H7 (cell line): ENCODE measurements at regions not wholly inside any gene's neighbourhood (a gene's known extent, or its start where the extent isn't known, plus 50 kb on each side); places are given as distances from the start of the nearest gene placed in this dataset.

Experiments used
- DNase-seq: peaks from one replicate; pipeline ENCODE4 v3.0.0; 2012
- H3K27me3 ChIP-seq: 2 replicates; pipeline ENCODE4 v1.6.0; 2011; ENCODE audit warnings: mild to moderate bottlenecking, low read length; ENCODE audit not compliant: control insufficient read depth, insufficient read depth
- H3K36me3 ChIP-seq: replicated peaks from 2 replicates; pipeline ENCODE4 v1.5.1; 2011; ENCODE audit warnings: low read length; ENCODE audit not compliant: control insufficient read depth, insufficient read depth
- H3K4me3 ChIP-seq: 2 replicates; pipeline ENCODE4 v1.5.1; 2011; ENCODE audit warnings: low read depth, mild to moderate bottlenecking, control low read depth, low read length, moderate library complexity; ENCODE audit not compliant: insufficient read depth

- Histone ChIP-seq H3K4me3 (no peak overlapping the region), H3K27me3 (no peaks in the 10 kb centered on the region), H3K36me3 (no peaks in the 10 kb centered on the region)
- DNase-seq, result no peak
These were observed 64.2 kb upstream of the OTOS start for GRCh38 chr2:240204431-240205276.

- H3K4me3 ChIP-seq, result no peak overlapping the region
- peak; percentile 81 for DNase-seq
- H3K36me3 ChIP-seq, result no peaks in the 10 kb centered on the region
- no peaks in the 10 kb centered on the region for H3K27me3 ChIP-seq
These were observed 64.9 kb upstream of the OTOS start for GRCh38 chr2:240205348-240205747.

GRCh38 chr2:240205772-240206171 lies 65.3 kb upstream of the OTOS start:
- no peaks in the 10 kb centered on the region for H3K36me3 ChIP-seq
- no peak overlapping the region for H3K4me3 ChIP-seq
- peak; percentile 71 for DNase-seq
- no peaks in the 10 kb centered on the region for H3K27me3 ChIP-seq

- Histone ChIP-seq H3K27me3 (no peaks in the 10 kb centered on the region), H3K4me3 (no peak overlapping the region), H3K36me3 (no peaks in the 10 kb centered on the region)
- DNase-seq, result no peak
These were observed 66.2 kb upstream of the OTOS start for GRCh38 chr2:240206630-240207029.

- Histone ChIP-seq H3K36me3 (no peaks in the 10 kb centered on the region), H3K27me3 (no peaks in the 10 kb centered on the region), H3K4me3 (no peak overlapping the region)
- DNase-seq, result no peak
These were observed 67.2 kb upstream of the OTOS start for GRCh38 chr2:240207661-240208060.

- H3K4me3 ChIP-seq, result no peak overlapping the region
- no peak for DNase-seq
- no peaks in the 10 kb centered on the region for H3K27me3 ChIP-seq
- H3K36me3 ChIP-seq, result no peaks in the 10 kb centered on the region
These were observed 67.6 kb upstream of the OTOS start for GRCh38 chr2:240208096-240208495.

GRCh38 chr2:240208631-240209211 lies 68.3 kb upstream of the OTOS start:
- Histone ChIP-seq H3K27me3 (no peaks in the 10 kb centered on the region), H3K36me3 (no peaks in the 10 kb centered on the region), H3K4me3 (no peak overlapping the region)
- DNase-seq, result no peak

GRCh38 chr2:240209493-240209892 lies 69.0 kb upstream of the OTOS start:
- Histone ChIP-seq H3K4me3 (no peak overlapping the region), H3K36me3 (no peaks in the 10 kb centered on the region), H3K27me3 (no peaks in the 10 kb centered on the region)
- DNase-seq, result peak; percentile 49

GRCh38 chr2:240210198-240210965 lies 69.9 kb upstream of the OTOS start:
- DNase-seq, result peak; percentile 51
- H3K36me3 ChIP-seq, result no peaks in the 10 kb centered on the region
- H3K27me3 ChIP-seq, result no peaks in the 10 kb centered on the region
- no peak overlapping the region for H3K4me3 ChIP-seq

GRCh38 chr2:240211096-240211495 lies 70.6 kb upstream of the OTOS start:
- no peak overlapping the region for H3K4me3 ChIP-seq
- no peaks in the 10 kb centered on the region for H3K36me3 ChIP-seq
- DNase-seq, result no peak
- no peaks in the 10 kb centered on the region for H3K27me3 ChIP-seq

GRCh38 chr2:240211598-240212424 lies 71.4 kb upstream of the OTOS start:
- DNase-seq, result peak; percentile 58
- Histone ChIP-seq H3K36me3 (no peaks in the 10 kb centered on the region), H3K4me3 (no peak overlapping the region), H3K27me3 (no peaks in the 10 kb centered on the region)

- H3K4me3 ChIP-seq, result no peak overlapping the region
- peak; percentile 50 for DNase-seq
- H3K36me3 ChIP-seq, result no peaks in the 10 kb centered on the region
- H3K27me3 ChIP-seq, result no peaks in the 10 kb centered on the region
These were observed 72.2 kb upstream of the OTOS start for GRCh38 chr2:240212425-240213225.

- DNase-seq, result no peak
- no peaks in the 10 kb centered on the region for H3K36me3 ChIP-seq
- no peak overlapping the region for H3K4me3 ChIP-seq
- H3K27me3 ChIP-seq, result no peaks in the 10 kb centered on the region
These were observed 72.7 kb upstream of the OTOS start for GRCh38 chr2:240213226-240213475.
